Endothelial cell of umbilical vein (primary cell): ENCODE measurements at regions not wholly inside any gene's neighbourhood (a gene's known extent, or its start where the extent isn't known, plus 50 kb on each side); places are given as distances from the start of the nearest gene placed in this dataset.

ENCODE experiments used
- BruUV-seq: library from RNA; stranded (reverse); fragments of 400-500 nt; replicated peaks from 2 replicates; lab custom pipeline; 2021; lab: Mats Ljungman, UMichigan
- CTCF ChIA-PET: fragments of 300-600, 350-600 bp; sonication (Branson Sonifier 250); formaldehyde crosslinking; loops from one replicate; lab custom pipeline; 2021; ENCODE audit warnings: antibody characterized with exemption, inconsistent platforms; lab: Charles Lee
- POLR2A ChIA-PET: fragments of 300-600, 350-600 bp; sonication (Branson Sonifier 250); formaldehyde crosslinking; loops from one replicate; lab custom pipeline; 2021; ENCODE audit warnings: antibody characterized with exemption, inconsistent platforms; lab: Charles Lee
- DNase-seq: peaks from one replicate; pipeline ENCODE4 v3.0.0-alpha.2; 2011; ENCODE audit warnings: low read depth, low spot score
- FAIRE-seq: peaks from 2 replicates; lab custom pipeline; 2011; peaks lifted over from hg19 to GRCh38; lab: Jason Lieb, UNC
- H2AFZ ChIP-seq: 2 replicates; pipeline ENCODE4 v1.6.0; 2012; ENCODE audit warnings: low read depth, low read length, control low read depth, inconsistent platforms
- H3K27ac ChIP-seq: 2 replicates; pipeline ENCODE4 v1.5.1; 2011; ENCODE audit warnings: low read depth, mild to moderate bottlenecking, control low read depth, low read length, moderate library complexity; ENCODE audit not compliant: insufficient read depth
- H3K27me3 ChIP-seq, 2 experiments: 2 replicates each; pipeline versions ENCODE4 v1.6.0 to v1.6.1; 2011; ENCODE audit warnings: low read length in 2 of 2, mixed read lengths in 1 of 2; ENCODE audit not compliant: control insufficient read depth in 2 of 2, insufficient read depth in 2 of 2
- H3K36me3 ChIP-seq, 2 experiments: 2 replicates in 1 of 2; 3 replicates in 1 of 2; pipeline ENCODE4 v1.5.1; 2011; ENCODE audit warnings: low read length in 2 of 2, mild to moderate bottlenecking in 1 of 2, moderate library complexity in 1 of 2; ENCODE audit not compliant: control insufficient read depth in 2 of 2, insufficient read depth in 2 of 2; ENCODE audit errors: extremely low read depth in 1 of 2
- H3K4me1 ChIP-seq: 3 replicates; pipeline ENCODE4 v1.5.1; 2011; ENCODE audit warnings: mild to moderate bottlenecking, low read length; ENCODE audit not compliant: control insufficient read depth, insufficient read depth; ENCODE audit errors: extremely low read depth
- H3K4me2 ChIP-seq: 2 replicates; pipeline ENCODE4 v1.6.1; 2011; ENCODE audit warnings: low read length, control low read depth, mixed read lengths; ENCODE audit not compliant: insufficient read depth
- H3K4me3 ChIP-seq, 3 experiments: fragments of 200-600 bp in 1 of 3; sonication (generic), shearing (Covaris generic) in 1 of 3; replicated peaks in 1 of 3; 2 replicates each; pipeline ENCODE4 v1.5.1; 2011 to 2016; ENCODE audit warnings: control low read depth in 3 of 3, low read length in 3 of 3, mild to moderate bottlenecking in 2 of 3, inconsistent platforms in 1 of 3, low read depth in 1 of 3, moderate library complexity in 1 of 3; ENCODE audit not compliant: insufficient read depth in 1 of 3
- H3K79me2 ChIP-seq: 2 replicates; pipeline ENCODE4 v1.6.0; 2012; ENCODE audit warnings: low read length, inconsistent platforms; ENCODE audit not compliant: control insufficient read depth, insufficient read depth
- H3K9ac ChIP-seq: replicated peaks from 2 replicates; pipeline ENCODE3; 2011; ENCODE audit warnings: low read length, control low read depth; ENCODE audit not compliant: insufficient read depth; ENCODE audit errors: extremely low read depth
- H3K9me1 ChIP-seq: replicated peaks from 3 replicates; pipeline ENCODE4 v1.6.0; 2011; ENCODE audit warnings: mild to moderate bottlenecking, low read length; ENCODE audit not compliant: control insufficient read depth, insufficient read depth; ENCODE audit errors: extremely low read depth
- H3K9me3 ChIP-seq: replicated peaks from 2 replicates; pipeline ENCODE4 v1.5.1; 2012; ENCODE audit warnings: low read length, inconsistent platforms; ENCODE audit not compliant: control insufficient read depth, insufficient read depth
- H4K20me1 ChIP-seq: replicated peaks from 2 replicates; pipeline ENCODE3; 2011; ENCODE audit warnings: mild to moderate bottlenecking, low read length; ENCODE audit not compliant: control insufficient read depth, insufficient read depth; ENCODE audit errors: extremely low read depth
- CTCF ChIP-seq, 2 donors: IDR thresholded peaks; 1 replicate in 1 of 2; 2 replicates in 1 of 2; pipeline ENCODE4 v1.5.1; 2011; ENCODE audit warnings: low read length in 2 of 2, mild to moderate bottlenecking in 2 of 2, moderate library complexity in 2 of 2, control low read depth in 1 of 2, inconsistent platforms in 1 of 2, low read depth in 1 of 2; ENCODE audit not compliant: insufficient read depth in 1 of 2; ENCODE audit errors: extremely low read depth in 1 of 2
- EZH2 ChIP-seq: IDR thresholded peaks from 2 replicates; pipeline ENCODE4 v1.6.1; 2012; ENCODE audit warnings: borderline replicate concordance, low read depth, mild to moderate bottlenecking, moderate library complexity, low read length, inconsistent platforms; ENCODE audit not compliant: severe bottlenecking
- FOS ChIP-seq: IDR thresholded peaks from 2 replicates; pipeline ENCODE4 v1.6.1; 2011; ENCODE audit warnings: mild to moderate bottlenecking, low read length, moderate library complexity, borderline replicate concordance; ENCODE audit not compliant: insufficient read depth
- GATA2 ChIP-seq: IDR thresholded peaks from 2 replicates; pipeline ENCODE4 v1.7.0; 2011; ENCODE audit warnings: low read depth, mild to moderate bottlenecking, moderate library complexity, mixed read lengths, low read length; ENCODE audit not compliant: insufficient read length, insufficient read depth
- JUN ChIP-seq: IDR thresholded peaks from 2 replicates; pipeline ENCODE4 v1.6.1; 2011; ENCODE audit warnings: borderline replicate concordance, low read depth; ENCODE audit not compliant: insufficient read length, insufficient read depth
- MAX ChIP-seq: IDR thresholded peaks from 2 replicates; pipeline ENCODE4 v1.6.1; 2011; ENCODE audit not compliant: insufficient read depth, insufficient read length
- MYC ChIP-seq: IDR thresholded peaks from one replicate; pipeline ENCODE4 v1.6.1; 2011; ENCODE audit warnings: mild to moderate bottlenecking, low read depth, low read length
- POLR2A ChIP-seq: IDR thresholded peaks from 2 replicates; pipeline ENCODE4 v1.6.1; 2012; ENCODE audit warnings: low read depth, mild to moderate bottlenecking, control low read depth, low read length
- POLR2AphosphoS5 ChIP-seq: IDR thresholded peaks from 2 replicates; pipeline ENCODE4 v1.6.1; 2012; ENCODE audit warnings: low read depth, mild to moderate bottlenecking, control low read depth, low read length, moderate library complexity; ENCODE audit not compliant: insufficient read depth
- dilution Hi-C: fragments of 300-500 bp; cut with MboI; formaldehyde crosslinking; loops from one replicate; pipeline ENCODE4 v1.15.0; 2019; ENCODE audit warnings: low sequenced_read_pairs; ENCODE audit not compliant: extremely low pct_ligation_motif_present
- intact Hi-C: fragments of 100-400 bp; cut with micrococcal nuclease; formaldehyde crosslinking; loops from one replicate; pipeline ENCODE4 v1.10.0; 2022

GRCh38 chrX:121836000-121836399, 788.6 kb downstream of the GLUD2 start:
- CTCF ChIA-PET, result no interaction called here
- no peak overlapping the region for H3K27ac ChIP-seq
- no peaks in the 10 kb centered on the region for H3K27me3 ChIP-seq
- no peaks in the 10 kb centered on the region for H3K36me3 ChIP-seq
- H3K9me3 ChIP-seq, result no peaks in the 10 kb centered on the region
- H3K4me3 ChIP-seq, result no peak overlapping the region
- no peak for TF ChIP-seq FOS
- TF ChIP-seq GATA2, result no peak
- no peak for TF ChIP-seq EZH2
- TF ChIP-seq JUN, result no peak
- no peak for TF ChIP-seq POLR2A
- no peak for TF ChIP-seq POLR2AphosphoS5
- TF ChIP-seq MYC, result no peak
- TF ChIP-seq MAX, result no peak
- no peak for TF ChIP-seq CTCF (IDR thresholded peaks at IDR 0.05; ENCODE audit: extremely low read depth in 1 of 2, insufficient read depth in 1 of 2, low read depth in 1 of 2, low read length in 2 of 2)
- H3K4me1 ChIP-seq, result no peaks in the 10 kb centered on the region
- intact Hi-C loops, result no loop called here
- H3K9ac ChIP-seq, result no peak overlapping the region
- FAIRE-seq (no peak), DNase-seq (no peak)
- no TSS peak for BruUV-seq
- dilution Hi-C loops, result no loop called here
- no peak overlapping the region for H2AFZ ChIP-seq
- POLR2A ChIA-PET, result no interaction called here
- H3K4me2 ChIP-seq, result no peak overlapping the region
- H3K79me2 ChIP-seq, result no peaks in the 10 kb centered on the region
- no peaks in the 10 kb centered on the region for H4K20me1 ChIP-seq
- no peaks in the 10 kb centered on the region for H3K9me1 ChIP-seq
